ENCODE measurements at regions not wholly inside any gene's neighbourhood (a gene's known extent, or its start where the extent isn't known, plus 50 kb on each side); places are given as distances from the start of the nearest gene placed in this dataset.

DNA sequence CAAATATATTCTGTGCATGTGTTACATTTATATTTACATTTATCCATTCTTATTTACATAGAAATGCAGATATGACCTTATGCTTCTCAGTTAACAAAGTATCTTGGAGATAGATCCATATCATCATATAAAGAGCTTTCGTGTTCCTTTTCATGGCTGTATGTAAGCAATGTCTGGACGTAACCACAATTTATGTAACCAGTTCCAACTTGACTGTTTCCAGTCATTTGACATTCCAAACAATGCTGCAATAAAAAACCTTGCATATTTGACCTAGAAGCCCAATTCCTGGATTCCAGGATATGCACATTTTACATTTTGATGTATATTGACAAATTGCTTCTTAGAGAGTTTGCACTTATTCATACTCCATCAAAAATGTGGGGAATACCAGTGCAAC lies 113.7 kb upstream of the F13A1 start:
- TF ChIP-seq, protein P1, sequence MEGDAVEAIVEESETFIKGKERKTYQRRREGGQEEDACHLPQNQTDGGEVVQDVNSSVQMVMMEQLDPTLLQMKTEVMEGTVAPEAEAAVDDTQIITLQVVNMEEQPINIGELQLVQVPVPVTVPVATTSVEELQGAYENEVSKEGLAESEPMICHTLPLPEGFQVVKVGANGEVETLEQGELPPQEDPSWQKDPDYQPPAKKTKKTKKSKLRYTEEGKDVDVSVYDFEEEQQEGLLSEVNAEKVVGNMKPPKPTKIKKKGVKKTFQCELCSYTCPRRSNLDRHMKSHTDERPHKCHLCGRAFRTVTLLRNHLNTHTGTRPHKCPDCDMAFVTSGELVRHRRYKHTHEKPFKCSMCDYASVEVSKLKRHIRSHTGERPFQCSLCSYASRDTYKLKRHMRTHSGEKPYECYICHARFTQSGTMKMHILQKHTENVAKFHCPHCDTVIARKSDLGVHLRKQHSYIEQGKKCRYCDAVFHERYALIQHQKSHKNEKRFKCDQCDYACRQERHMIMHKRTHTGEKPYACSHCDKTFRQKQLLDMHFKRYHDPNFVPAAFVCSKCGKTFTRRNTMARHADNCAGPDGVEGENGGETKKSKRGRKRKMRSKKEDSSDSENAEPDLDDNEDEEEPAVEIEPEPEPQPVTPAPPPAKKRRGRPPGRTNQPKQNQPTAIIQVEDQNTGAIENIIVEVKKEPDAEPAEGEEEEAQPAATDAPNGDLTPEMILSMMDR (IDR thresholded peaks at IDR 0.05), result no peak
- no peak overlapping the region for H3K27ac ChIP-seq
- no peaks in the 10 kb centered on the region for H3K36me3 ChIP-seq
- no peaks in the 10 kb centered on the region for H3K4me1 ChIP-seq (ENCODE audit: control insufficient read depth in 1 of 2, insufficient read depth in 1 of 2, low read depth in 1 of 2, low read length in 1 of 2)
- H3K9me3 ChIP-seq, result no peaks in the 10 kb centered on the region
- H3K27me3 ChIP-seq, result no peaks in the 10 kb centered on the region
- no peak overlapping the region for H3K4me3 ChIP-seq (ENCODE audit: low read depth in 1 of 2, low read length in 1 of 2)

DNA sequence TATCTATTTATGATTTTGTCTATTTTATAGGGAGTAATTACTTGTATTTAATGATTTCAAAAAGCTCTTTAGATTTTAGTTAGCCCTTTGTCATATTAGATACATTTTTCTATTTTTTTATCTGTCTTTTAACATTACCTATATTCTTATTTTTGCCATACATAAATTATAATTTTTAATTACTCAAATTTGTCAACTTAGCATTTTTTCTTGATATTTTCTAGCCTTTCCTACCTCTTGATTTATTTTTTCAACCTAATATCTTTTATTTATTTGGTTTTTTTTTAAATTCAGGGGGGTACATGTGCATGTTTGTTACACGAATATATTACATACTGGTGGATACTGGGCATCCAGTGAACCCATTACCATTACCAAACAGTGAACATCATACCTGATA lies 114.3 kb upstream of the F13A1 start:
- TF ChIP-seq, protein P1 (IDR thresholded peaks at IDR 0.05), result no peak
- Histone ChIP-seq H3K4me3 (ENCODE audit: low read depth in 1 of 2, low read length in 1 of 2) (no peak overlapping the region), H3K36me3 (no peaks in the 10 kb centered on the region)

DNA sequence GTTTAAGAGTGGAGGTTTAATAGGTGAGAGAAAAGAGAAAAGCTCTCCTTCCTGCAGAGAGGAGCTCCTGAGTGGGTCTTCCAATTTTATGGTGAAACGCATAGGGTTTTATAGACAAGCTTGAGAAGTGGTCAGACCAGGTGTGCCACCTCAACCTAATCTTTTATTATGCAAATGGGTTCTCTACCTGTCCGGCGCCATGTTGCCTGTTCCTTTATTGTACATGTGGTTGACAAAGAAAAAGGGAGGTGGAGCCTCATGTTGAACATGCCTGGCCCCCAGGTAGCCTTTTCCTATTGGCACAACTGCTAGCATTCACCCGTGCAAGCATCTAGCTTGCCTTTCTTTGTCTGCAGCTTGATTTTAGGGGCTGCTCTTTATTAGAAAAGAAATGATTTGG lies 115.9 kb upstream of the F13A1 start:
- TF ChIP-seq, protein P1 (IDR thresholded peaks at IDR 0.05), result no peak
- H3K27ac ChIP-seq, result no peak overlapping the region
- no peaks in the 10 kb centered on the region for H3K27me3 ChIP-seq
- no peaks in the 10 kb centered on the region for H3K36me3 ChIP-seq
- no peaks in the 10 kb centered on the region for H3K9me3 ChIP-seq
- no peaks in the 10 kb centered on the region for H3K4me1 ChIP-seq (ENCODE audit: control insufficient read depth in 1 of 2, insufficient read depth in 1 of 2, low read depth in 1 of 2, low read length in 1 of 2)
- no peak overlapping the region for H3K4me3 ChIP-seq (ENCODE audit: low read depth in 1 of 2, low read length in 1 of 2)

More for the DNA sequence above, 114.3 kb upstream of the F13A1 start:
- Histone ChIP-seq H3K9me3 (no peaks in the 10 kb centered on the region), H3K4me1 (ENCODE audit: control insufficient read depth in 1 of 2, insufficient read depth in 1 of 2, low read depth in 1 of 2, low read length in 1 of 2) (no peaks in the 10 kb centered on the region), H3K27ac (no peak overlapping the region), H3K27me3 (no peaks in the 10 kb centered on the region)

DNA sequence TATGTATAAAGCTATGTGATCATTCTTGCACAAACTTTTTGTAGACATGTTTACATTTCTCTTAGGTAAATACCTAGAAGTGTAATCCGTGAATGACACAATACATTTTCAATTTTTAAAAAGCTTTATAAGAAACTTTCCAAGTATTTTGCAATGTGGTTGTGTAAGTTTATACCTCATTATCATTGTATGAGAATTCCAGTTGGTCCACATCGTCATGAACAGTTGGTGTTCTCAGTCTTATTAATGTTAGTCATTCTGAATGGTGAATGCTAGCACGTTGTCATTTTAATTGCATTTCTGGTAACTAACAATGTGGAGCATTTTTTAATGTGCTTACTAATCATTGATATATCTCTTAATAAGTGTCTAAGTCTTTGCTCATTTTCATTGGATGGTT lies 116.5 kb upstream of the F13A1 start:
- H3K27ac ChIP-seq, result no peak overlapping the region
- no peak overlapping the region for H3K4me3 ChIP-seq (ENCODE audit: low read depth in 1 of 2, low read length in 1 of 2)
- no peaks in the 10 kb centered on the region for H3K27me3 ChIP-seq
- no peaks in the 10 kb centered on the region for H3K9me3 ChIP-seq
- H3K36me3 ChIP-seq, result no peaks in the 10 kb centered on the region
- H3K4me1 ChIP-seq (ENCODE audit: control insufficient read depth in 1 of 2, insufficient read depth in 1 of 2, low read depth in 1 of 2, low read length in 1 of 2), result no peaks in the 10 kb centered on the region
- TF ChIP-seq, protein P1 (IDR thresholded peaks at IDR 0.05), result no peak

DNA sequence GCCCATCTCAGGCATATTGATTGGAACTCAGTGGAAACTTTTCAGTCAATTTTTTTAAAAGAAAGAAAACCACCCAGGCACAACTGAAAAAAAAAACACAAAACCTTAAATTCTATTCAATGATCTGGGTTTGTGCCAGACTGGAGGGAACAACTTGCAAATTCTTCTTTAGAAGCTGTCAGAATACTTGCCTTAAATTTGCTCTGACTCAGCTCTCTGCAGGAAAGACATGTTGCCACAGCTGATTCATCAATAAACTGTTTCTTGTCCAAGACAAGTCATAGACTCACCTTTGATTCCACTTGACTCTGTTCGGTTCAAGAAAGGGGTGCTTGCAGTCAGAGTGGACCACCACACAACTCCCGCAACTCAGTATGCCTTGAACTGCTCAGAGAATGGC lies 117.8 kb upstream of the F13A1 start:
- Histone ChIP-seq H3K36me3 (no peaks in the 10 kb centered on the region), H3K27ac (no peak overlapping the region), H3K9me3 (no peaks in the 10 kb centered on the region), H3K27me3 (no peaks in the 10 kb centered on the region), H3K4me3 (ENCODE audit: low read depth in 1 of 2, low read length in 1 of 2) (no peak overlapping the region), H3K4me1 (ENCODE audit: control insufficient read depth in 1 of 2, insufficient read depth in 1 of 2, low read depth in 1 of 2, low read length in 1 of 2) (no peaks in the 10 kb centered on the region)
- TF ChIP-seq, protein P1 (IDR thresholded peaks at IDR 0.05), result no peak

DNA sequence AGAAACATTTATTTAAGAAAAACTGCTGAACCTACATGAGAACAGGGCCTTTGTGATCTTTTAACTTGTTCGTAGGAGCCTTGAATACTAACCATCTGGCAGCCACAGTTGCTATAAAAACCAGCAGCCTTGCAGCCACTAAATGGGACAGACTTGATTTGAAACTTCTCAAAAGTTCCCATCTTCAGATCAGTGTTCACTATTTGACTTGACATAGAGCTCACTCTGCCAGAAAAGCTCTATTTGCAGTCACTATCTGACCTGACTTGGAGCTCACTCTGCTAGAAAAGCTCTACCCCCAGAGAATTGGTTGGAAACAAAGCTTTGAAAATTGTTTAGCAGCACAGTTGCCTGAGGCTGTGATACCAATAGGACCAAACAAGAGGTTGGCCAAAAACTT lies 119.3 kb upstream of the F13A1 start:
- Histone ChIP-seq H3K27me3 (no peaks in the 10 kb centered on the region), H3K4me3 (ENCODE audit: low read depth in 1 of 2, low read length in 1 of 2) (no peak overlapping the region), H3K4me1 (ENCODE audit: control insufficient read depth in 1 of 2, insufficient read depth in 1 of 2, low read depth in 1 of 2, low read length in 1 of 2) (no peaks in the 10 kb centered on the region), H3K36me3 (no peaks in the 10 kb centered on the region), H3K9me3 (no peaks in the 10 kb centered on the region), H3K27ac (no peak overlapping the region)
- TF ChIP-seq, protein P1 (IDR thresholded peaks at IDR 0.05), result no peak

Measured in neutrophil (primary cell).